ENCODE measurements at regions not wholly inside any gene's neighbourhood (a gene's known extent, or its start where the extent isn't known, plus 50 kb on each side); places are given as distances from the start of the nearest gene placed in this dataset.

DNA sequence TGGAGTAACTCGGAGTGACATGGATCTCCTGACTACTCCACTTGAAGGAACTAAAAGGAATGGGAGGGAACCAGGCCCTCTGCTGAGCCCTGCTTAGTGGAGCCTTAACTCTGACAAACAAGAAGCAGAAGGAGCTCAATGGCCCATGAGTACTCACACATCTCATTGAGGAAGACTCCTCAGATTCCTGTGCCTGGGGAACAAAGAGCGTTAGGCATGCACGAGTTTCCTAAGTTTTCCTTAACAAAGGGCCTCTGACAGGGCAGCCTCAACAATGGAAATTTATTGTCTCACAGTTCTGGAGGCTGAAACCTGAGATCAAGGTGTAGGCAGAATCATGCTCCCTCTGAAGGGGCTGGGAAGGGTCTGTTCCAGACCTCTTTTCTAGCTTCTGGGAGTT lies 185.7 kb upstream of the NTF3 start:
- no peak for DNase-seq (ENCODE audit: low spot score in 2 of 2)
- 76 to 94% methylated on average over 3 of the region's 3 CpGs for WGBS, 2 donors
- TF ChIP-seq CTCF (IDR thresholded peaks at IDR 0.05) (no peak), POLR2A (IDR thresholded peaks at IDR 0.05) (no peak)
- intact Hi-C loops (cut with DNase I; ENCODE audit: low total_unique reads) = no loop called here
- no peak overlapping the region for H3K4me3 ChIP-seq (ENCODE audit: low read depth, poor library complexity, severe bottlenecking)

- no peak overlapping the region for H3K4me3 ChIP-seq (ENCODE audit: low read depth, poor library complexity, severe bottlenecking)
- intact Hi-C loops (cut with DNase I; ENCODE audit: low total_unique reads) = no loop called here
- 85 to 86% methylated on average over 3 of the region's 3 CpGs for WGBS, 2 donors
- no peak for DNase-seq (ENCODE audit: low spot score in 2 of 2)
- TF ChIP-seq POLR2A (IDR thresholded peaks at IDR 0.05) (no peak), CTCF (IDR thresholded peaks at IDR 0.05) (no peak)
Measured at GRCh38 chr12:5247144-5247543, 184.8 kb upstream of the NTF3 start.

DNA sequence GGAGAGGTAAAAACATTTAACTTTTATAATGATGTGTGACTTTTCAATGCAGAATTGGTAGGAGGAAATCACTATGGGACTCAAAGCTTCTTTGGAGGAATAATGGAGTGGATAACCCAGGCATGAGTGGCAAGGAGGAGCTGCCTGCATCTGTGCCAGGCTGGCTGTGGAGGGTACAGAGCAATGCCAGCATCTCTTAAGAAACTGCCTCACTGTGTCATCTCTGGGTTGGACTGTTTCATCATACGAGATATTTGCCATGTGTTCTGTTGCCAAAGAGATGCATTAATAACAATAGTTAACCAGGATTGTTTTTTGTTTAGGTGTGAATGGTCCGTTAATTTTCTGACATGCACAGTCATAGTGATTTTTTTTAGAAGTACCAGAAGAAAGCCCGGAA lies 183.7 kb upstream of the NTF3 start:
- DNase-seq (ENCODE audit: low spot score in 2 of 2) = no peak
- TF ChIP-seq POLR2A (IDR thresholded peaks at IDR 0.05) (no peak), CTCF (IDR thresholded peaks at IDR 0.05) (no peak)
- intact Hi-C loops (cut with DNase I; ENCODE audit: low total_unique reads) = no loop called here
- no peak overlapping the region for H3K4me3 ChIP-seq (ENCODE audit: low read depth, poor library complexity, severe bottlenecking)
- WGBS, 2 donors = 59 to 62% methylated on average over 3 of the region's 3 CpGs

GRCh38 chr12:5248999-5249526 lies 182.8 kb upstream of the NTF3 start:
- DNase-seq (ENCODE audit: low spot score in 2 of 2) = no peak
- WGBS, 2 donors = 66 to 74% methylated on average over 8 of the region's 8 CpGs
- H3K4me3 ChIP-seq (ENCODE audit: low read depth, poor library complexity, severe bottlenecking) = no peak overlapping the region
- TF ChIP-seq POLR2A (IDR thresholded peaks at IDR 0.05) (no peak), CTCF (IDR thresholded peaks at IDR 0.05) (no peak)
- intact Hi-C loops (cut with DNase I; ENCODE audit: low total_unique reads) = no loop called here

DNA sequence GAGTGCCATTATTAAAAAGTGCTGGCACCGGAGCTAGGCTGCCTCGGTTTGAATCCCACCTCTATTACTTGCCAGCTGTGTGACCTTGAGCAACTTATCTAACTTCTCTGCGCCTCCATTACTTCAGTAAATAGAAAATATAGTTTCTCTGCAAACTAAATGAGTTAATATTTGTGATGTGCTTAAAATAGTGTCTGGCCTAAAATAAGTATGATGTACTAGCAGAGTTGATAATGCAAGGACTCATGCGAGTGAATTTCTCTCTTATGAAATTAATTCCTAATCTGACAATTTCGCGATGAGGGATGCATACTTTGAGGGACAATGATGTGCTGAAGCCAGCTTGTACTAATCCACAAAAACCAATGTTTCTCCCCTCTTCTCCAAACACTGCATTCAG lies 180.8 kb upstream of the NTF3 start:
- intact Hi-C loops (cut with DNase I; ENCODE audit: low total_unique reads) = no loop called here
- H3K4me3 ChIP-seq (ENCODE audit: low read depth, poor library complexity, severe bottlenecking) = no peak overlapping the region
- 84 to 88% methylated on average over 6 of the region's 6 CpGs for WGBS, 2 donors
- DNase-seq (ENCODE audit: low spot score in 2 of 2) = no peak
- no peak for TF ChIP-seq CTCF (IDR thresholded peaks at IDR 0.05)
- TF ChIP-seq POLR2A (IDR thresholded peaks at IDR 0.05) = no peak

DNA sequence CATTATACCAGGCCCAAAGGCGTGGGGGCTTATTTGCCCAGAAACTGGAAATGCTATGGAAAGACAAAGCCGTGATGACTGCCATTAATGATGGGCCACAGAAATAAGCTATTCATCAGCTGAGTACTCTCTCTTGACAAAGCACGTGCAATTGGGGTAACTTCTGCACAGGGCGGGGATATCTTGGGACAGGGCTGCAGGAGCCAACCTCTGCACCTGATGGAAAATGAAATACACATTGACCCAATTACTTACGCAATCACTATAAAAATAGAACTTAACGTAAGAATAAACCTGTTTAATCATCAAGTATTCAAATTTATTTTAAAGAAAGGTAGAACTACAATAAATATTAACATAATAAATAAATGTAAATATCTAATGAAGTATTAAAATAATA lies 180.1 kb upstream of the NTF3 start:
- DNase-seq (ENCODE audit: low spot score in 2 of 2) = no peak
- 69 to 78% methylated on average over 6 of the region's 6 CpGs for WGBS, 2 donors
- intact Hi-C loops (cut with DNase I; ENCODE audit: low total_unique reads) = no loop called here
- TF ChIP-seq POLR2A (IDR thresholded peaks at IDR 0.05) (no peak), CTCF (IDR thresholded peaks at IDR 0.05) (no peak)
- no peak overlapping the region for H3K4me3 ChIP-seq (ENCODE audit: low read depth, poor library complexity, severe bottlenecking)

Measured in lower leg skin (tissue), 4 donors.